CD4-positive, alpha-beta T cell treated with Interleukin-10 for 1 hour (primary cell): ENCODE measurements at regions not wholly inside any gene's neighbourhood (a gene's known extent, or its start where the extent isn't known, plus 50 kb on each side); places are given as distances from the start of the nearest gene placed in this dataset.

Experiments
- DNase-seq: peaks from one replicate; pipeline ENCODE4 v3.0.0-alpha.2; 2020

GRCh38 chr9:28671000-28671399 lies 1097.7 kb upstream of the C9orf72 start:
- DNase-seq: no peak

- DNase-seq: no peak
Observed at GRCh38 chr9:28678097-28678496, 1104.8 kb upstream of the C9orf72 start.

- DNase-seq: no peak
Observed at GRCh38 chr9:28688172-28688571, 1114.9 kb upstream of the C9orf72 start.

GRCh38 chr9:28692012-28692411 lies 1118.7 kb upstream of the C9orf72 start:
- DNase-seq: no peak

GRCh38 chr9:28696960-28697359 lies 1123.7 kb upstream of the C9orf72 start:
- DNase-seq: no peak

- no peak for DNase-seq
Observed at GRCh38 chr9:28699632-28700031, 1126.4 kb upstream of the C9orf72 start.

- no peak for DNase-seq
Observed at GRCh38 chr9:28707616-28708015, 1134.3 kb upstream of the C9orf72 start.

GRCh38 chr9:28714188-28714587 lies 1140.9 kb upstream of the C9orf72 start:
- no peak for DNase-seq

GRCh38 chr9:28718226-28718625 lies 1144.9 kb upstream of the C9orf72 start:
- DNase-seq: no peak

GRCh38 chr9:28720746-28721145 lies 1147.5 kb upstream of the C9orf72 start:
- DNase-seq: no peak

- DNase-seq: no peak
Observed at GRCh38 chr9:28730111-28730510, 1156.8 kb upstream of the C9orf72 start.

GRCh38 chr9:28735738-28736342 lies 1162.6 kb upstream of the C9orf72 start:
- DNase-seq: no peak

GRCh38 chr9:28741459-28741858 lies 1168.2 kb upstream of the C9orf72 start:
- DNase-seq: no peak

GRCh38 chr9:28747351-28747985 lies 1174.2 kb upstream of the C9orf72 start:
- no peak for DNase-seq

- no peak for DNase-seq
Observed at GRCh38 chr9:28750136-28750535, 1176.9 kb upstream of the C9orf72 start.

- DNase-seq: no peak
Observed at GRCh38 chr9:28758341-28758740, 1185.1 kb upstream of the C9orf72 start.

- no peak for DNase-seq
Observed at GRCh38 chr9:28758971-28759370, 1185.7 kb upstream of the C9orf72 start.

GRCh38 chr9:28762167-28762566 lies 1188.9 kb upstream of the C9orf72 start:
- DNase-seq: no peak

- DNase-seq: no peak
Observed at GRCh38 chr9:28764532-28764931, 1191.3 kb upstream of the C9orf72 start.

- DNase-seq: no peak
Observed at GRCh38 chr9:28770226-28770625, 1196.9 kb upstream of the C9orf72 start.

GRCh38 chr9:28770827-28771226 lies 1197.5 kb upstream of the C9orf72 start:
- no peak for DNase-seq

- DNase-seq: no peak
Observed at GRCh38 chr9:28774433-28775235, 1201.4 kb upstream of the C9orf72 start.

- no peak for DNase-seq
Observed at GRCh38 chr9:28779243-28779642, 1206.0 kb upstream of the C9orf72 start.

GRCh38 chr9:28781481-28781880 lies 1208.2 kb upstream of the C9orf72 start:
- DNase-seq: no peak
